ENCODE measurements at regions not wholly inside any gene's neighbourhood (a gene's known extent, or its start where the extent isn't known, plus 50 kb on each side); places are given as distances from the start of the nearest gene placed in this dataset.
A peak's percentile ranks its signal among the peaks of the same experiment; 100 is the strongest.
"Not testable (repeated sequence)": the region's sequence is repeated elsewhere in the genome, so short reads cannot be mapped to it uniquely, and the experiment has no call there.

GRCh38 chr4:160574272-160574671, 1471.4 kb downstream of the RAPGEF2 start:
- H3K27me3 Mint-ChIP-seq (ENCODE audit: low read depth); POLR2A ChIA-PET; H3K36me3 Mint-ChIP-seq; ATAC-seq; H3K27ac Mint-ChIP-seq; CTCF ChIA-PET: not testable (repeated sequence)
- peaks cover 16% of the 10 kb centered on the region for H3K9me3 Mint-ChIP-seq
- H3K4me1 Mint-ChIP-seq = peaks cover 14% of the 10 kb centered on the region
- peak; percentile 53 for DNase-seq (ENCODE audit: low spot score)
- 0 out of 2 replicates have a peak, but pooled peaks have one; percentile 63 for TF ChIP-seq ZNF281 (CRISPR knock-in tag; IDR thresholded peaks at IDR 0.05)
- H3K4me3 Mint-ChIP-seq = peak overlapping the region; percentile 52

- no peak for TF ChIP-seq NR1H2 (CRISPR knock-in tag; IDR thresholded peaks at IDR 0.05)
- TF ChIP-seq RORB (CRISPR knock-in tag; IDR thresholded peaks at IDR 0.05) = no peak
- no peak for TF ChIP-seq EMX1 (CRISPR knock-in tag; IDR thresholded peaks at IDR 0.05)
- TF ChIP-seq FOXJ3 (CRISPR knock-in tag; IDR thresholded peaks at IDR 0.05; ENCODE audit: borderline replicate concordance) = no peak
- no peak for TF ChIP-seq FOXK1 (CRISPR knock-in tag; IDR thresholded peaks at IDR 0.05)
- TF ChIP-seq SMAD3 (CRISPR knock-in tag; IDR thresholded peaks at IDR 0.05; ENCODE audit: borderline replicate concordance) = no peak
- TF ChIP-seq NFYB (CRISPR knock-in tag; conservative IDR thresholded peaks at IDR 0.05; ENCODE audit: low read depth) = no peak
- no peak for TF ChIP-seq NR2C2 (CRISPR knock-in tag; IDR thresholded peaks at IDR 0.05)
- TF ChIP-seq CTCF (IDR thresholded peaks at IDR 0.05) = no peak
- TF ChIP-seq E2F1 (CRISPR knock-in tag; IDR thresholded peaks at IDR 0.05) = no peak
- TF ChIP-seq GRHL2 (CRISPR knock-in tag; IDR thresholded peaks at IDR 0.05; ENCODE audit: insufficient replicate concordance, severe bottlenecking) = no peak
- no peak for TF ChIP-seq TCF7 (CRISPR knock-in tag; IDR thresholded peaks at IDR 0.05; ENCODE audit: low read depth)
- TF ChIP-seq HMGXB4 (CRISPR knock-in tag; IDR thresholded peaks at IDR 0.05) = no peak
- TF ChIP-seq MYBL2 (CRISPR knock-in tag; IDR thresholded peaks at IDR 0.05) = no peak
- TF ChIP-seq GTF2I (CRISPR knock-in tag; conservative IDR thresholded peaks at IDR 0.05) = no peak
- Mint-ChIP-seq H3K4me1 (no peaks in the 10 kb centered on the region), H3K36me3 (peaks cover 4% of the 10 kb centered on the region; the same call in 1 of the 2 replicates), H3K4me3 (no peak overlapping the region), H3K27me3 (ENCODE audit: low read depth) (no peaks in the 10 kb centered on the region), H3K9me3 (peaks cover 15% of the 10 kb centered on the region), H3K27ac (no peak overlapping the region)
- ChIA-PET POLR2A (no interaction called here), CTCF (no interaction called here)
- no peak for ATAC-seq
- no peak for DNase-seq (ENCODE audit: low spot score)
Observed at GRCh38 chr4:160580581-160580980, 1477.7 kb downstream of the RAPGEF2 start.

GRCh38 chr4:160592258-160592657, 1489.4 kb downstream of the RAPGEF2 start:
- Mint-ChIP-seq H3K27me3 (ENCODE audit: low read depth) (no peaks in the 10 kb centered on the region), H3K9me3 (no peaks in the 10 kb centered on the region), H3K36me3 (no peaks in the 10 kb centered on the region), H3K4me1 (peaks cover 25% of the 10 kb centered on the region), H3K4me3 (no peak overlapping the region), H3K27ac (no peak overlapping the region)
- POLR2A ChIA-PET = no interaction called here
- peak; percentile 69 for ATAC-seq
- DNase-seq (ENCODE audit: low spot score) = no peak
- CTCF ChIA-PET = no interaction called here
- TF ChIP-seq ZNF425 (CRISPR knock-in tag; conservative IDR thresholded peaks at IDR 0.05) (no peak), EMX1 (CRISPR knock-in tag; IDR thresholded peaks at IDR 0.05) (no peak), RELA (CRISPR knock-in tag; IDR thresholded peaks at IDR 0.05; ENCODE audit: borderline replicate concordance) (no peak), CTCF (IDR thresholded peaks at IDR 0.05) (no peak), KAT7 (CRISPR knock-in tag; IDR thresholded peaks at IDR 0.05; ENCODE audit: borderline replicate concordance) (no peak), TP53 (CRISPR knock-in tag; IDR thresholded peaks at IDR 0.05) (no peak), E2F1 (CRISPR knock-in tag; IDR thresholded peaks at IDR 0.05) (no peak)

Data from WTC11 (cell line).